Progenitor cell of endocrine pancreas (in vitro differentiated cells): ENCODE measurements at regions not wholly inside any gene's neighbourhood (a gene's known extent, or its start where the extent isn't known, plus 50 kb on each side); places are given as distances from the start of the nearest gene placed in this dataset.
A peak's percentile ranks its signal among the peaks of the same experiment; 100 is the strongest.

Experiments used
- DNase-seq: peaks from one replicate; pipeline ENCODE4 v3.0.0; 2021; ENCODE audit warnings: low spot score; ENCODE audit not compliant: unreplicated experiment
- H3K27ac Mint-ChIP-seq: 2 replicates; pipeline ENCODE4 v1.8.0; 2021; ENCODE audit warnings: mild to moderate bottlenecking, moderate library complexity, mixed read lengths
- H3K27me3 Mint-ChIP-seq: 2 replicates; pipeline ENCODE4 v1.8.0; 2021; ENCODE audit warnings: mixed read lengths
- H3K36me3 Mint-ChIP-seq: 2 replicates; pipeline ENCODE4 v1.8.0; 2022; ENCODE audit warnings: mixed read lengths; ENCODE audit not compliant: insufficient read depth
- H3K4me1 Mint-ChIP-seq: 2 replicates; pipeline ENCODE4 v1.8.0; 2021; ENCODE audit warnings: low read depth, mixed read lengths
- H3K4me3 Mint-ChIP-seq: 2 replicates; pipeline ENCODE4 v1.8.0; 2021; ENCODE audit warnings: low read depth, mild to moderate bottlenecking, moderate library complexity, mixed read lengths
- H3K9me3 Mint-ChIP-seq: 2 replicates; pipeline ENCODE4 v1.8.0; 2021; ENCODE audit warnings: low read depth, mixed read lengths
- CTCF ChIP-seq: fragments of 200-600 bp; sonication (generic); IDR thresholded peaks from one replicate; pipeline ENCODE4 v1.5.0; 2021; ENCODE audit warnings: antibody characterized with exemption, mild to moderate bottlenecking; ENCODE audit not compliant: unreplicated experiment

DNA sequence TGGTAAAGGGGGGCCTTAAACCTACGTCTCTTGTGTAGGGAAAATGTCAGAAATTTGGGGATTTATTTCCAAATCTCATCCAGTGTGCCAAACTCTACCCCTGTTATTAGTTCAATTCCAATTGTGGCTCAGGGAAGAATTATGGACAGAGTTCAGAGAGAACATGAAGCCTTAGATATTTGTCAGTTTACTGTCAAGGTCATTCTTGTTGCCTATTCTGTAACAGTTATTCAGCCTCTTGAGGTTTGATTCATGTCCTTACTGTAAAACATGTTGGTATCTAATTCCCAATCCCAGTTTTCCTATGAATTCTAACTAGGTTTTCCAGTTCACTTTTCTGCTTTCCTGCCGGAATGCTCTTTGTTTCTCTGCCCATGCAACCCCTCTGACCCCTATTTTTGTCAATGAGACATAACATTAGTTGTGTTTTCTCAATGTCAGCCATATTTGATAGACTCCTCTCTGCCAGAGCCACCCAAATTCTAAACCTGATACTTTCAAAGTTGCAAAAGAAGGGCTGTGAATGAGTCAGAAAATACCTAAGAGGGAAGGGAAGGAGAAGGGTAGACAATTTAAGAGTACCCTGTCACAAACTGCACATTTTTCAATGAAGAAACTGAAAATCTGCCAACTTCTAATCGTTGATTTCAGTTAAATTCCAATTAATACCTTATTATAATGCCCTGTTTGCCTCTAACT lies 52.4 kb downstream of the ATOSA start:
- H3K27ac Mint-ChIP-seq, result no peak overlapping the region
- no peak overlapping the region for H3K4me3 Mint-ChIP-seq
- no peak for DNase-seq
- no peaks in the 10 kb centered on the region for H3K27me3 Mint-ChIP-seq
- no peaks in the 10 kb centered on the region for H3K9me3 Mint-ChIP-seq
- peaks cover 10% of the 10 kb centered on the region for H3K36me3 Mint-ChIP-seq
- TF ChIP-seq CTCF, result no peak
- no peaks in the 10 kb centered on the region for H3K4me1 Mint-ChIP-seq

DNA sequence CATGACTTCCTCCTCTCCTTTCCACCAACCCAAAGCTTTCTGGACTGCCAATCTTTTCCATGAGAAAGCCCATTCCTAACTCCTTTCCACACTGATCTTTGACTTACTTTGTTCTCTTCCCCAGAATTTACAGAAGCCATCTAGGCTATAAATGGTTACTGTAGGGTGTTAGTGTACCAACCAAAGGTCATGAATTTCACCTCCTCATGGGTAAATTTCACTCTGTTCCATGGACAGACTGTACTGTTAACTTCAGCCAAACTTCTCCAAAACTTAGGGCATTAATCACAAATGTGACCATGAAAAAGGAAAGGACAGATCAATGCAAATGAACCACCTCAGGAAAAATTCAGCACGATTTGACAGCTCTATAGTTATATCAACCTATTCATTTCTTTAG lies 54.9 kb downstream of the ATOSA start:
- Mint-ChIP-seq H3K27me3 (no peaks in the 10 kb centered on the region), H3K27ac (no peak overlapping the region), H3K4me3 (no peak overlapping the region), H3K36me3 (peaks cover 12% of the 10 kb centered on the region), H3K9me3 (no peaks in the 10 kb centered on the region), H3K4me1 (no peaks in the 10 kb centered on the region)
- TF ChIP-seq CTCF, result no peak
- DNase-seq, result no peak

- no peak for DNase-seq
- no peak for TF ChIP-seq CTCF
- H3K9me3 Mint-ChIP-seq, result no peaks in the 10 kb centered on the region
- peaks cover 15% of the 10 kb centered on the region for H3K36me3 Mint-ChIP-seq
- H3K27ac Mint-ChIP-seq, result no peak overlapping the region
- H3K4me3 Mint-ChIP-seq, result no peak overlapping the region
- H3K27me3 Mint-ChIP-seq, result no peaks in the 10 kb centered on the region
- H3K4me1 Mint-ChIP-seq, result no peaks in the 10 kb centered on the region
Observed at GRCh38 chr15:52622791-52623190, 54.0 kb upstream of the ARPP19 start.

- no peaks in the 10 kb centered on the region for H3K4me1 Mint-ChIP-seq
Observed at GRCh38 chr15:52620496-52620895, 51.7 kb upstream of the ARPP19 start.

More at GRCh38 chr15:52620496-52620895, 51.7 kb upstream of the ARPP19 start:
- Mint-ChIP-seq H3K36me3 (peaks cover 15% of the 10 kb centered on the region), H3K9me3 (no peaks in the 10 kb centered on the region), H3K27ac (peak overlapping the region; percentile 44), H3K4me3 (no peak overlapping the region), H3K27me3 (no peaks in the 10 kb centered on the region)
- no peak for DNase-seq
- TF ChIP-seq CTCF, result no peak
